ENCODE measurements at regions not wholly inside any gene's neighbourhood (a gene's known extent, or its start where the extent isn't known, plus 50 kb on each side); places are given as distances from the start of the nearest gene placed in this dataset.

DNA sequence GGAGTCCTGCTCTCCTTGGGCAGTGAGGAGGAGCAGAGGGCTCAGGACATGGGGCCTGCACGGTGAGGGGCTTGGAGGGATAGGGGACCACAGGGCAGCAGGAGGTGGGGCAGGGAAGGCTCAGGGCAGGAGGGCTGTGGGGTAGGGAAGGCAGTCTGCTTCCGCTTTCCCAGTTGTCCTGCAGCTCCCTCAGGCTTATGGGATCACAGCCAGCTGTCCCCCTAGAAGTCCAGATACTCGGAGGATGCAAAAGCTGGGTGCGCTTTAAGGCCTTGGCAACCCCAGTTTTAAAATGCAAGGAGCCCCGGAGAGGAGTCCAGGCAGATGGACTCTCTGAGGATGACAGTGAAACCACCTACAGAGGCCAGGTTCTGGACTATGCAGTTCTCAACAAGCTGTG is 299.1 kb upstream of the FOXF1 start:
- TF ChIP-seq, protein P1, sequence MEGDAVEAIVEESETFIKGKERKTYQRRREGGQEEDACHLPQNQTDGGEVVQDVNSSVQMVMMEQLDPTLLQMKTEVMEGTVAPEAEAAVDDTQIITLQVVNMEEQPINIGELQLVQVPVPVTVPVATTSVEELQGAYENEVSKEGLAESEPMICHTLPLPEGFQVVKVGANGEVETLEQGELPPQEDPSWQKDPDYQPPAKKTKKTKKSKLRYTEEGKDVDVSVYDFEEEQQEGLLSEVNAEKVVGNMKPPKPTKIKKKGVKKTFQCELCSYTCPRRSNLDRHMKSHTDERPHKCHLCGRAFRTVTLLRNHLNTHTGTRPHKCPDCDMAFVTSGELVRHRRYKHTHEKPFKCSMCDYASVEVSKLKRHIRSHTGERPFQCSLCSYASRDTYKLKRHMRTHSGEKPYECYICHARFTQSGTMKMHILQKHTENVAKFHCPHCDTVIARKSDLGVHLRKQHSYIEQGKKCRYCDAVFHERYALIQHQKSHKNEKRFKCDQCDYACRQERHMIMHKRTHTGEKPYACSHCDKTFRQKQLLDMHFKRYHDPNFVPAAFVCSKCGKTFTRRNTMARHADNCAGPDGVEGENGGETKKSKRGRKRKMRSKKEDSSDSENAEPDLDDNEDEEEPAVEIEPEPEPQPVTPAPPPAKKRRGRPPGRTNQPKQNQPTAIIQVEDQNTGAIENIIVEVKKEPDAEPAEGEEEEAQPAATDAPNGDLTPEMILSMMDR (conservative IDR thresholded peaks at IDR 0.05), result no peak
- no peak for TF ChIP-seq ZFX (IDR thresholded peaks at IDR 0.05)

All from C4-2B (cell line).